HG02678 (cell line): ENCODE measurements at regions not wholly inside any gene's neighbourhood (a gene's known extent, or its start where the extent isn't known, plus 50 kb on each side); places are given as distances from the start of the nearest gene placed in this dataset.

Experiments used
- ATAC-seq: cut with Tn5 transposase; IDR thresholded peaks from one replicate; pipeline ENCODE4 v1.9.1; 2021; ENCODE audit warnings: mild to moderate bottlenecking, moderate library complexity; ENCODE audit not compliant: unreplicated experiment

DNA sequence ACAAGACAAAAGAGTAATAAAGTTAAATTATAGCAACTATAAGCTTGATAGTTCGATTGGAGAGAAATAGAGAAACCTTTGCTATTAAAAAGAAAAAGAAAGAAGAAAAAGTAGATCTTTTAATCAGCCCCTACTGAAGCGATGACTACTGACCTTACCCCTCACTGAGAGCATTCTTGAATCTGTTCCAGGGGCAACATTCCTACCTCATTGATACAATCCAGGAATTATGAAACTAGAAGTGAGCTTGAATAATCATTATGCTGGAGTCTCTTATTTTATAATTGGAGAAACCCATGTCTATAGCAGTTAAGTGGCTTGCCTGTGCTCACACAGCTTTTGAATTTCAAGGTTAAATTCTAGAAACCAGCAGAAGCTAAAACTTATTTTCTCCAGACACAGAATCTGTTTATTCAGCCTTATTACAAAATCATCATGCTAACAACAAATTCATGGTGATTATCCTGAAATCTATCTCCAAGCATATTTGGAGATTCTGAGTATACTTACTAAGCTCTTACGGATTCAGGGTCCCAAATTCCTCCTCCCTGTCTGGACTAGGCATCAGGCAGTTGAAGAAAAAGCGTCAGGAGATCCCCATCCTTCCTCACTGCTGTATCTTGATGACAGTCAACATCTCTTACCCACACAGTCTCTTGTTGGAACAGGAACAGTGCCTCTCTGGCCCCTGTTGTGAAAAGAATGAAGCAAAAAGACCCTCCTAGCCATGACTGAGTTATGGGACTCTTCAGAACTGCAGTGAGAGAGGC is 547.6 kb upstream of the WWC1 start:
- ATAC-seq, result no peak

DNA sequence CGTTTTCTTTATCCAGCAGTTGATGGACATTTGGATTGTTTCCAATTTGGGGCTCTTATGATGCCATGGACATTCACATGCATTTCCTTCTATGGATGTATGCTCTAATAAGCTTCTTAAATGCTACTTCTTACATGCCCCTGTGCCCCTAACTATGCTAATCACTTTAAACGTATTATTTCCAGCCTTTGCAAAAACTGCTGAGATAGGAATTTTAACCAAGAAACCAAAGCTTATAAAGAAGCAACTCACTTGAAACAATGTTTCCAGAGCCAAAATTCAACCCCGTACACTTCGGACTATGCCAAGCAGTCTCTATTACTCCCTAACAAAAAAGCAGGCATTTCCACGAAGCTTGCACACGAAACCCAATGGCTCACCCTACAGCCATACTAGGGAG is 545.6 kb upstream of the WWC1 start:
- ATAC-seq, result no peak

DNA sequence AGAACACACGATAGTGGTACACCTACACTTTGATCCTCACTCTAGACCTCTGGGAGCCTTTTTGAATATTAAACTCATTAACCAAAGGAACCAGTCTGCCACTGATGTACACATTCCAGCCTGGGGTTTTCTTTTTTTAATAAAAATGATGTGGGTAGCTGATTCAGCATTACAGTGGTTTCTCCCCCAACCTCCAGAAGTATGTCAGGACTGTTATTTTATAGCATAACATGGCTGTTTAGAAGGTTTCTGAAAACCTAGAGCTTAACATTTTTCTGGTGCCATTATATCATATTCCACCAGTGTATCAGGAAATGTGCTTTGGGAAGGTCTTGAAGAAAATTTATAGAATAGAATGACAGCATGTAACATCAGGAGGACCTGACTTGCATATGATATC is 540.9 kb upstream of the WWC1 start:
- ATAC-seq, result no peak

DNA sequence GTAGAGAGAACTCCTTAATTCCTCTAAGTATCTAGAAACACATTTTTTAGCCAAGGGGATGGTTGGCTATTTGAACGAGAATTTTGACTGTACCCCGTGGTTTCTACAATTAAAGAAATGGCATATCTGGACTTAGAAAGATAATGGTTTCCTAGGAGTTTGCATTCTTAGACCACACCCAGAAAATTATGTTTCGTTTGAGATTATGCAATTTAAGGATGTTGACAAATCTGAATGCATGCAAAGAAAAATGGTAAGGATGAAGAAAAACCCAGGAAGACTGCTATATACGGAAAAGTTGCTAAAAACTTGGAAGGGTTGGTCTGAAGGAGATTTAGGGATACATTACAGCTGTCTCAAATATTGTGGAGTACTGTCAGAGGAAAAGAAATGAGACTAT is 538.5 kb upstream of the WWC1 start:
- no peak for ATAC-seq

DNA sequence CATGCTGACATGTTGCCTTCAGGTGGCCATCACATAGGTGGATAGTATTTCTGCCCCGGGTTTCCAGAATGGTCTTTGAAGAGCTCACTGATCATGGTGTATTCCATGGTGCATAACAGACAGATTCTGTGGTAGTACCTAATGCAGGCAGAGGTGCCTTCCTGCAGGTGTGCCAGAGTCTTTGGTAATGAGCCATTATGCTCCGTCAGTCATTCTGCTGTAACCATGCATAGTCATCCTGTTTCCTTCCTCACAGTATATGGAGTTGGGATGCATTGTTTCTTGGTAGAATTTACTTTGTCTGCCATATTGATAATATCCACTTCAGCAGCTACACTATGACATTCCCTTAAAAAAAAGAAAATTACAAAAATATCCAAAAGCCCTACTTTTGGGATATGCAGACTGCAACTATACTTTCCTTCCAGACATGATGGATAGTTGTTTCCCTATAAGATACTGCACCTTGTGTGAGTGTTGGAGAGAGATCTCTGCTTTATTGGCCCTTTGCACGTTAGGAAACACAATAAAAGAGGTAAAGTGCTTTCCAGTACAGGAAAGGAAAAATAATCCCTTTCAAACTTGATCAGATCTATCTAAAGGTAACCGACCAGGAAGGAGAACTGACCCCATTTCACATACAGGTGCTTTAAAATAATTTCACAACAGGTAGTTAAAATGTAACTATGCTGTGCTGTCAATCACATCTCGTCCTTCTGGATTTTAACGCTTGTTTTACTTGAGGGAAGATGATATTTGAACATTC is 537.5 kb upstream of the WWC1 start:
- no peak for ATAC-seq

DNA sequence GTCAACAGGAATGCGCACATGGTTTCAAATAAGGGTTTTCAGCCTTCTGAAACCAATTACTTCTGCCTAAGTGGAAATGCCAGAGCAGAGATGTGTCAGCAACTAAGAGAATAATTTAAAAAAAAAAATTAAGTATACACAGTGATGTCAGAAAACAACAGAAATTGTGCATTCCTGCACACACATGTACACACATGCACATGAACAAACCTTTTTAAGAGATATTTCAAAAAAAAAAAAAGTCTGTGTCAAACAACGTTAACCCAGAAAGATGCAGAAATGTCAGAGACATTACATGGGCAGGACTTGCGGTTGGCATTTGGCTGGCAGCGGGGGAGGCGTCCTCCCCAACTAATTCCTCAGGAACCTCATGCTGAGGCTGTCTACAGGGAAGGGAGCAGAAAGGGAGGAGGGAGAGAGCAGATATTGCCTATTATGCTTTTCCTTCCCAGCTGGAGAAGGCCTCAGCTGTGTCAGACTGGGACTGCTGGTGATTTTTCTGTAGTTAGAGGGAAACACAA is 536.9 kb upstream of the WWC1 start:
- no peak for ATAC-seq

DNA sequence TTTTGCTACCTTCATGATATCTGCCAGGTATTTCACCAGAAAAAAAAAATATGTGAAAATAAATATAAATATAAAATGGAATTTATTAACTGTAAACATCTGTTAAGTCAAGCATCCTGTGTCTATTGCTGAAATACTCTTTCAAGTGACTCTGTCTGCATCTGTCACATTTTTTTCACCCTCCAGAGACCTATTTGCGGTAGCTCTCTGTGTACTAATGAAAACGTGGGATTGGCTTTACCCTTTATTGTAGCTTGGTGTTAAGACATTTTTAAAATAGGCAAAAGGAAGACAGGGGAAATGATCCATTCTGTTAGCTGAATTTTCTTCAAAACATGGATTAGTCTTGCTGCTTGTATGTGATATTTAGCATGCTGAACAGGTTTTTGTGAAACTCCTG is 536.0 kb upstream of the WWC1 start:
- ATAC-seq, result no peak

DNA sequence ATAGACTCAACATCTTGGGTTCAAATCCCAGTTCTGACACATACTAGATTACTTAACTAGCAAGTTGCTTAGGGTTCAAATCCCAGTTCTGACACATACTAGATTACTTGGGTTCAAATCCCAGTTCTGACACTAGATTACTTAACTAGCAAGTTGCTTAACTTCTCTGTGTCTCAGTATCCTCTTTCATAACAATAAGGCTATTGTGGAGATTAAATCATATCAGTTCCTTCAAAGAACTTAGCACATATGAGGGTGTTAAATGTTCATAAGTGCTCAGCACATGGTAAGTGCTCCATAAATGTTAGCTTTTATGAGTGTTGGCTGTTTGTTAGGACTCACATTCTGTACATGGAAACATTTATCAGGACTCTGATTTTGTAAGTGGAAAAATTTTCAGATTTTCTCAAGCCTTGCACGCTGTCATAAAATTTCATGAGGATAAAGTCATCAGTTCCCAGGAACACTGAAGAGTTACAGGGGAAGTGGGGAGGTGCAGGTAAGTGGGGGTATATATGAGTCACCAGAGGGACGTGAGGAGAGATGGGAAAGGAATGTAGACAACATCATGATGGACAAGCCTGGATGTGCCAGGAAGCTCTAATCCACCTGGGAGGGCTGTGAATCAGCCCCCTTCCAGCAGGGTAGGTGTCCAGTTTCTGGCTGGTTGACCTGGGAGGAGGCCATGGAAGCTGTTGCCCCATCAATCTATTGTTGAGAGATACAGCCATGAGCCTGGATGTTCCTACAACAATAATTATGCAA is 532.2 kb upstream of the WWC1 start:
- ATAC-seq, result no peak

DNA sequence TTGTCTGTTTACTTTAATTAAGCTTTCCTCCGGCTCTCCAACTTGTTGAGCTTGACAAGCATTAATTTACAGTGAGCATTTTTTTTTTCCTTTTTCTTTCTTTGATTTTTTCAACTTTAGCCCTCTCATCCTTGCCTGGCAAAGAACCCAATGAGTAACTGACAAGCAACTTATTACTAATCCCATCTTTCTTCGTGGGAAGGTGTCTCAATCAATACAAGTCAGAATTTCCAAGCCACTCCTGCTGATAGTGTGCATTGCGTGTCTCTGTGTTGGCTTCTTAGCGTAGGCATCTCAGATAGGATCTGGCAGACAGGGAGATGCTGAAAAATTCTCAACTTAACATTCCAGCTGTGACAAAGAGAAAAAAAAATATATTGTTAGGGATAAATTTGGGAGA is 527.7 kb upstream of the WWC1 start:
- no peak for ATAC-seq

DNA sequence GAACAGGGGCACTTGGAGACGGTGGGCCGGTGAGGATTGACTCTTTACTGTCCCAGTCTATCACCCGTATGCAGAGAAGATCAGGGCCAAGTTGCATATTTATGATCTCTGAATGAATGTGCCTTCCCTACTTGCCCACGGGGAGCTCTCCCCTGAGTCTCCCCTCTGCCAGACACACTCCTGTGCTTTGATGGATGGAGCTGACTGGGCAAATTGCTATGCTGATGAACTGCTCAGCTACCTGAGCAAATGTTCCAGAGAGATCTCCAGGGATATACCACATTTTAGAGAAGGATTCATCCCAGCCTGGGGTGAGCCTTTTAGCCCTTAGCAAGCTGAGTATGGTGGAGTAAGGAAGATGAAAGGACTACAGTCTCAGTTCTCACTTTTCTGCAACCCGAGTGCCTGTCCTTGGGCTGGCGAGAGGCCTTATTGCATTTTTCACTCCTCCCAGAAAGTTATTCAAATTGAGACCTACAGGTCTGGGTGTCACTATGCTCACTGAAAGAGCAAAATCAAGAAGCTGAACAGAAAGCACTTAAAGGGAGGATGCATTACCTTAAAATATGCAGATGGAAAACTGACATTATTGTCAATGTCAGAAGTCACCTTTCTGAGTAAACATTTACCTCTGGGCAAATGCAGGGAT is 526.7 kb upstream of the WWC1 start:
- no peak for ATAC-seq

DNA sequence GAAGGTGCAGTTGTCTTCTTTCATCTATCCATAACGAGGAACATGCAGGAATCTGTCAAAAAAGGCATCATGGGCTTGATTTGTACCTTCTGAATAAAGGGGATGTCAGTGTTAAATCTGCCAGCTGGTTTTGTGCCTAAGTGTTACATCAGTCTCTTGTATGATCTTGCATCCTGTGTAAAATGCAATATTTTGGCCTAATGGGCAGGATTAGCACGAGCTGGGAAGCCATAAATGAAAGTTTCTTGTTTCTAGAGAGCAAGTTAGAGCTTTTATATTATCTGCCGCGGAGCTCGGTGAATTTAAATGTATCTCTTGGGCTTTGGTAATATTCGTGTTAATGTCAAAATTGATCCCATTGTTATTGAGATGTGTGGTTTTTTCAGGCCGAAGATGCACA is 526.1 kb upstream of the WWC1 start:
- ATAC-seq, result no peak

DNA sequence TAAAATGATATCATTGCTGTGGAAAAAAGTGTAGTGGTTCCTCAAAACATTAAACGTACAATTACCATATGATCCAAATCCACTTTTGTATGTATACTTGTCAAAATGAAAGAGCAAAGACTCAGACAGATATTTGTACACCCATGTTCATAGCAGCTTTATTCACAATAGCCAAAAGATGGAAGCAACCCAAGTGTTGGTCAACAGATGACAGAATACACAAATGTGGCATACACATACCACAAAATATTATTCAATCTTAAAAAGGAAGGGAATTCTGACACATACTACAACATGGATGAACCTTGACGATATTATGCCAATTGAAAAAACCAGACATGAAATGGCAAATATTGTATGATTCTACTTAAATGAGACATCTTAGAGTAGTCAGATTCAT is 524.5 kb upstream of the WWC1 start:
- ATAC-seq, result no peak

DNA sequence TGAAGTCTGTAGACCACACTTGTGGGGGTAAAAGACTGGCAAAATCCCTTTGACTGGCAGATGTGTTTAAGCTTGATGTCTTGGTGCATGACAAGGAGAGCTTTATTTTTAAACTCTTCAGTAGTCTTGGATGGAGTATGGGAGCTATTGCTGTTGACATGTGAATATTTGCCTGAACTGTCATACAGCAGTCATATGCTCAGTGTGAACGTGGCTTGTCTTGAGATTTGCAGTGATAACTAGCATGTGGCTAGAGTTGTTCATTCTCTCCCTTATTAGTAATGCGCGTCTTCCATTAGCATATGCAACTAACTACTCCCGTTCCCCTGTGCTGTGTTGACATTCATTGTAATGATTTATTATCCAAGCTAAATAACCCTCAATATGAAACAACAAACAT is 523.6 kb upstream of the WWC1 start:
- no peak for ATAC-seq

DNA sequence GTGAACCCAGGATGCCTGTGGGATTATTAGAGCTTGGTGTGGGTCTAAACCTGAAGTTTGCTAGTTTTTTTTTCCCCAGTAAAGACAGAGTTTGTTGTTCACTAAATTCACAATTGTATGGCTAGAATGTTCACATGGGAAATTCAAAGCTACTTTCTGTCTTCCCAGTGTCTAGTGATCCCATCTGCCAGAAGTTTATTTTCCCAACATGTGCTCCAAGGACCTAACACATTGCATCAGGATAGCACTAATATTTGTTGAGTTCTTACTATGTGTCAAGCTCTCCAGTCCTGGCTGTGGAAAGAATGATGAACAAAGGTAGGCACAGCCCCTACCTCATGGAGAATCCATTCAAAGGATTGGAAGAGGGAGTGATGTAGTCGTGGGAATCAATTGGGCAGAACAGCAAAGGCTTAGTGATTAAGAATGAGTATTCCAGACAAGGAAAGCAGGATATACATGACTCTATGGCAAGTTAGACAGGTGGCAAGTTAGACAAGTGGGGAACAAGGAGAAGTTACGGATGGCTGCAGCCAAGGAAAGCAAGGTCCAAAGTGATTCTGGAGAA is 521.5 kb upstream of the WWC1 start:
- no peak for ATAC-seq

DNA sequence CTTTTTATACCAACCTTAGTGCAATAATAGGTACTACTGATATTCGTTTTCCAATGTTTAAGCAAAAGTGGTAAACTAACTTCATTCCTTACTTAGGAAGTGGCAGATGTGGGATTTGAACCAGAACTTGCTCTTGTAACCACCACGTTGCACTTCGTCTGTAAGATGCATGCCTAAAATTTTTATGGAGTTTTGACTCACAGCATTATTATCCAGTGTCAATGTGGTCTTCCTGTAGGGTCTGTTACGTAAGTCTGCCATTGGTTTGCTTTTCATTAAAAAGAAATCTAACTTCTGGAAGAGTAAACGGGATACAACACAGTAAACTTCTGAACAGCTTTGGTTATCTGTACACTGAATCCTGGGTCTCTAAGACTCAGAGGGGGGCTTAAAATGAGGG is 521.0 kb upstream of the WWC1 start:
- no peak for ATAC-seq

DNA sequence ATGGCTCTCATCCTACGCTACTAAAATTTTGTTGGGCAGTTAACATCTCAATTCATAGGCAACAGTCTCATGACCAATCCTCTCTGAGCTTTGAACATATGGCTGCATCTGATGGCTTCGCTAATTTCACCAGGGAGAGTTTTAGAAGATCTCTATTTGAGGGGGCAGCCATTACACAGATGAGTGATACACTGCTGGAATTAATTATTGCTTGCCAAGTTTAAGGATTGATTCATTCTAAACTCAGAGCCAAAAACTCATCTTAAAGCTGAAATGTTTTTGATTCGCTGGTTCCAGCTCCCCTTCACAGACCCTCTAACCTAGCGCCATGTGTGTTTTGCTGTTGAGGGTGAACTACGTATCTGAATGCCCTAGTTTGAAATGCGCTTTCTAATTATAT is 519.9 kb upstream of the WWC1 start:
- no peak for ATAC-seq

DNA sequence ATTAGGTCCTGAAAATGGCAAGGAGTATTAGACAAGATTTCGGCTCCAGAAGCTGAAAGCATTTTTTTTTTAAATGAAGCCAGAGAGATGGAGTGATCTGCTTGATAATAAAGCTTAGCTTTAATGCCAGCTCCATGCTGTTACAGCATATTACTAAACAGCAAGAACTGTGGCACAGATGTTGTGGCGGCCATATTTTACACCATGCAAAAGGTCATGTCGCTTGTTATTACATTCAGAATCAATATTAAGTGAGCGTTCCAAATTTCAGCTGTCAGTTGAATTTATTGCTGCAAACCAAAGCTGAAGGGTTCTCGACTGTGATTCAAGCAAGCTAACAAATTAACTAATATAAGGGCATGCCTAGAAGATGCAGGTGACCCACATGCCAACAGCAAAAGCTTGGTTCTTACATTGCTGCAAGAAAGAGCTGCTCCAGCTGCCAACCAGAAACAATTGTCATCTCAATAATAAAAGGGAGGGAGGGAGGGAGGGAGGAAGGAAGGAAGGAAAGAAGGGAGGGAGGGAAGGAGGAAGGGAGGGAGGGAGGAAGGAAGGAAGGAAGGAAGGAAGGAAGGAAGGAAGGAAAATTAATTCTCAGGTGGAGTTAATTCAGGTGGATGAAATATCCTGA is 517.7 kb upstream of the WWC1 start:
- ATAC-seq, result no peak

DNA sequence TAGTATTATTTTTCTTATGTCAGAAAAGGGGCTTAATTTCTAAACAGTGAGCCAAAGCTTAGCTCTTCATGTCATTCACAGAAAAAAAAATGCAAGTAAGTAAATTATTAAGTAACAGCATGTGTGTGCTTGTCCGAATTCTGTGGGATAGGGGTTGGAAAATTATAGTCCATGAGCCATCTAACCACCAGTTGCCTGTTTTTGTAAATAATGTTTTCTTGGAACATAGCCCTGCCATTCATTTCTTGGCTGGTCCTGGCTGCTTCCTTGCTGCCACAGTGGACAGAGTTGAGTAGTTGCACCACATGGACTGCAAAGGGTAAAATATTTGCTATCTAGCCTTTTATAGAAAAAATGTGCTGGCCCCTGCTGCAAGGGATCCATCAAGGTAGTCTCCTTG is 513.7 kb upstream of the WWC1 start:
- ATAC-seq, result no peak

DNA sequence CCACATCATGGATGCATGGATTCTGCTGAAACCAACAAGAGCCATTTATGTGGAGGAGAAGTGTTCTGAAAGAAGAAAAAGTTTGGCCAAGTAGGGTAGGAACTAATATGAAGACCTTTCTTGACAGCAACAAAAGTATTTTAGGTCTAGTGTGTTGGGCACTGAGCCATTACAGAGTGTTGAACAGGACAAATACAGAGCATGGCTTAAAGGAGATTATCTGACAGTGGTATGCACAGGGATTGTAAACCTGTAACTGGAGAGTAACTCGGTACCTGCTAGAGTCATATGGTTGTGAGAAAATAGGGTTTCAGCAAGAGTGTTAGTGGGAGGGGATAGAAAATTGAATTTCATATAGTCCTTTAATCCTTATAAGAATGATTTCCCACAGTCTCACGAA is 513.2 kb upstream of the WWC1 start:
- no peak for ATAC-seq

DNA sequence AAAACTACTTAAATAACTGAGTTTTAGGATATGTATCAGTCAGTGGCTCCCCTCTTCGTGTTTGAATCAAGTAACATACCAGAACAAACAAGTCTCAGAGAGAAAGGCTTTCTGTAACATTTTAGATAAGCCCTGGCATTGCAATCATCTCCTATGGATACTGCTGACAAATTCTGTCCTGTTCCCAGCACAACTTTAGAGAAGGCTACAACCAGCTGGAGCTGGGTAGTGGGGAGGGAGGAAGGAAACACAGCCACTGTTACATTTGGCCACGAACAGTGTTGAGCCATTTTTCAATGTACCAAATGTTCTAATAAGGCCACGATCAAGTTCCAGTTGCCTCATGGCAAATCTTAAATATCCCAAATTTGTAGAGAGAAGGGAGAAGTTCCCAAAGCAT is 511.8 kb upstream of the WWC1 start:
- ATAC-seq, result no peak
